ENCODE measurements at regions not wholly inside any gene's neighbourhood (a gene's known extent, or its start where the extent isn't known, plus 50 kb on each side); places are given as distances from the start of the nearest gene placed in this dataset.

GRCh38 chr13:37295573-37295972, 190.1 kb upstream of the CSNK1A1L start:
- no peaks in the 10 kb centered on the region for H3K36me3 ChIP-seq (ENCODE audit: low read depth)
- no peak for TF ChIP-seq EZH2 (IDR thresholded peaks at IDR 0.05; ENCODE audit: insufficient read depth, poor library complexity, severe bottlenecking)
- TF ChIP-seq EZH2phosphoT487 (IDR thresholded peaks at IDR 0.05; ENCODE audit: insufficient read depth, low read depth), result no peak
- H3K9me2 ChIP-seq (ENCODE audit: insufficient read depth), result no peaks in the 10 kb centered on the region
- no peak overlapping the region for H2AFZ ChIP-seq
- H4K20me1 ChIP-seq (ENCODE audit: insufficient read depth), result no peaks in the 10 kb centered on the region
- H3K27me3 ChIP-seq (replicated peaks; ENCODE audit: insufficient read depth), result no peaks in the 10 kb centered on the region
- H3K4me3 ChIP-seq, result no peak overlapping the region
- H3K4me1 ChIP-seq (ENCODE audit: insufficient read depth), result no peaks in the 10 kb centered on the region
- WGBS, 2 experiments (ENCODE audit: low coverage in 1 of 2, low lambda C conversion rate in 2 of 2, missing lambda C conversion rate in 2 of 2), result 67 to 71% methylated on average over 3 of the region's 3 CpGs
- H3K27ac ChIP-seq, result no peak overlapping the region
- no peak overlapping the region for H3K4me2 ChIP-seq (ENCODE audit: unreplicated experiment)
- H3K79me2 ChIP-seq (ENCODE audit: insufficient read depth), result no peaks in the 10 kb centered on the region
- no peaks in the 10 kb centered on the region for H3K9me3 ChIP-seq (ENCODE audit: low read depth)
- in situ Hi-C loops (cut with MboI), result no loop called here
- no peaks in the 10 kb centered on the region for H3F3A ChIP-seq (ENCODE audit: insufficient read depth)
- DNase-seq, result no peak
- no peak overlapping the region for H3K9ac ChIP-seq

GRCh38 chr13:37295071-37295470, 189.6 kb upstream of the CSNK1A1L start:
- no peak overlapping the region for H3K4me2 ChIP-seq (ENCODE audit: unreplicated experiment)
- H3K9ac ChIP-seq, result no peak overlapping the region
- no peak overlapping the region for H3K4me3 ChIP-seq
- no peaks in the 10 kb centered on the region for H4K20me1 ChIP-seq (ENCODE audit: insufficient read depth)
- no peaks in the 10 kb centered on the region for H3K27me3 ChIP-seq (replicated peaks; ENCODE audit: insufficient read depth)
- H3K36me3 ChIP-seq (ENCODE audit: low read depth), result no peaks in the 10 kb centered on the region
- no peaks in the 10 kb centered on the region for H3K4me1 ChIP-seq (ENCODE audit: insufficient read depth)
- no peak for TF ChIP-seq EZH2 (IDR thresholded peaks at IDR 0.05; ENCODE audit: insufficient read depth, poor library complexity, severe bottlenecking)
- TF ChIP-seq EZH2phosphoT487 (IDR thresholded peaks at IDR 0.05; ENCODE audit: insufficient read depth, low read depth), result no peak
- no peaks in the 10 kb centered on the region for H3F3A ChIP-seq (ENCODE audit: insufficient read depth)
- no peak overlapping the region for H3K27ac ChIP-seq
- H3K79me2 ChIP-seq (ENCODE audit: insufficient read depth), result no peaks in the 10 kb centered on the region
- no peak overlapping the region for H2AFZ ChIP-seq
- H3K9me3 ChIP-seq (ENCODE audit: low read depth), result no peaks in the 10 kb centered on the region
- in situ Hi-C loops (cut with MboI), result no loop called here
- H3K9me2 ChIP-seq (ENCODE audit: insufficient read depth), result no peaks in the 10 kb centered on the region
- 81 to 85% methylated on average over 9 of the region's 9 CpGs for WGBS, 2 experiments (ENCODE audit: low coverage in 1 of 2, low lambda C conversion rate in 2 of 2, missing lambda C conversion rate in 2 of 2)
- DNase-seq, result no peak

- Histone ChIP-seq H4K20me1 (ENCODE audit: insufficient read depth) (no peaks in the 10 kb centered on the region), H3K9me3 (ENCODE audit: low read depth) (no peaks in the 10 kb centered on the region), H3F3A (ENCODE audit: insufficient read depth) (no peaks in the 10 kb centered on the region), H3K79me2 (ENCODE audit: insufficient read depth) (no peaks in the 10 kb centered on the region), H2AFZ (no peak overlapping the region), H3K4me1 (ENCODE audit: insufficient read depth) (no peaks in the 10 kb centered on the region), H3K27me3 (replicated peaks; ENCODE audit: insufficient read depth) (no peaks in the 10 kb centered on the region), H3K4me3 (no peak overlapping the region), H3K4me2 (ENCODE audit: unreplicated experiment) (no peak overlapping the region), H3K9ac (no peak overlapping the region), H3K27ac (no peak overlapping the region), H3K9me2 (ENCODE audit: insufficient read depth) (no peaks in the 10 kb centered on the region), H3K36me3 (ENCODE audit: low read depth) (no peaks in the 10 kb centered on the region)
- no peak for TF ChIP-seq EZH2 (IDR thresholded peaks at IDR 0.05; ENCODE audit: insufficient read depth, poor library complexity, severe bottlenecking)
- no peak for TF ChIP-seq EZH2phosphoT487 (IDR thresholded peaks at IDR 0.05; ENCODE audit: insufficient read depth, low read depth)
- 93% methylated on average over 6 of the region's 6 CpGs for WGBS, 2 experiments (ENCODE audit: low coverage in 1 of 2, low lambda C conversion rate in 2 of 2, missing lambda C conversion rate in 2 of 2)
- no peak for DNase-seq
- in situ Hi-C loops (cut with MboI), result no loop called here
Measured at GRCh38 chr13:37294472-37294871, 189.0 kb upstream of the CSNK1A1L start.

- H3K9ac ChIP-seq, result no peak overlapping the region
- H3K4me2 ChIP-seq (ENCODE audit: unreplicated experiment), result no peak overlapping the region
- H3K79me2 ChIP-seq (ENCODE audit: insufficient read depth), result no peaks in the 10 kb centered on the region
- no peaks in the 10 kb centered on the region for H3K4me1 ChIP-seq (ENCODE audit: insufficient read depth)
- TF ChIP-seq EZH2 (IDR thresholded peaks at IDR 0.05; ENCODE audit: insufficient read depth, poor library complexity, severe bottlenecking) (no peak), EZH2phosphoT487 (IDR thresholded peaks at IDR 0.05; ENCODE audit: insufficient read depth, low read depth) (no peak)
- in situ Hi-C loops (cut with MboI), result no loop called here
- no peaks in the 10 kb centered on the region for H3K9me3 ChIP-seq (ENCODE audit: low read depth)
- no peak overlapping the region for H3K4me3 ChIP-seq
- no peak overlapping the region for H3K27ac ChIP-seq
- no peak overlapping the region for H2AFZ ChIP-seq
- no peaks in the 10 kb centered on the region for H4K20me1 ChIP-seq (ENCODE audit: insufficient read depth)
- no peaks in the 10 kb centered on the region for H3K27me3 ChIP-seq (replicated peaks; ENCODE audit: insufficient read depth)
- H3K36me3 ChIP-seq (ENCODE audit: low read depth), result no peaks in the 10 kb centered on the region
- no peak for DNase-seq
- 88 to 92% methylated on average over 3 of the region's 3 CpGs for WGBS, 2 experiments (ENCODE audit: low coverage in 1 of 2, low lambda C conversion rate in 2 of 2, missing lambda C conversion rate in 2 of 2)
- H3F3A ChIP-seq (ENCODE audit: insufficient read depth), result no peaks in the 10 kb centered on the region
- H3K9me2 ChIP-seq (ENCODE audit: insufficient read depth), result no peaks in the 10 kb centered on the region
Measured at GRCh38 chr13:37293295-37293694, 187.8 kb upstream of the CSNK1A1L start.
